WTC11 (cell line): ENCODE measurements at regions not wholly inside any gene's neighbourhood (a gene's known extent, or its start where the extent isn't known, plus 50 kb on each side); places are given as distances from the start of the nearest gene placed in this dataset.

Experiments used
- ATAC-seq: fragments of 200-7000 bp; cut with Tn5 transposase; 2 replicates; pipeline ENCODE4 v1.10.0; 2021; ENCODE audit warnings: mild to moderate bottlenecking, moderate library complexity
- CTCF ChIA-PET: fragments of 300-600 bp; sonication (Branson Sonifier 250); formaldehyde crosslinking; loops from one replicate; lab custom pipeline; 2021; ENCODE audit warnings: antibody characterized with exemption; lab: Charles Lee
- POLR2A ChIA-PET: fragments of 350-600 bp; sonication (Branson Sonifier 250); formaldehyde crosslinking; loops from one replicate; lab custom pipeline; 2021; ENCODE audit warnings: antibody characterized with exemption; lab: Charles Lee
- DNase-seq: peaks from one replicate; pipeline ENCODE4 v3.0.0; 2021; ENCODE audit warnings: low spot score
- H3K27ac Mint-ChIP-seq: 2 replicates; pipeline ENCODE4 v1.8.0; 2021; ENCODE audit warnings: mixed read lengths
- H3K27me3 Mint-ChIP-seq: 2 replicates; pipeline ENCODE4 v1.8.0; 2021; ENCODE audit warnings: low read depth, mild to moderate bottlenecking, moderate library complexity, mixed read lengths
- H3K36me3 Mint-ChIP-seq: 2 replicates; pipeline ENCODE4 v1.8.0; 2021; ENCODE audit warnings: mixed read lengths
- H3K4me1 Mint-ChIP-seq: 2 replicates; pipeline ENCODE4 v1.8.0; 2022; ENCODE audit warnings: mixed read lengths
- H3K4me3 Mint-ChIP-seq: 2 replicates; pipeline ENCODE4 v1.8.0; 2021; ENCODE audit warnings: mild to moderate bottlenecking, moderate library complexity, mixed read lengths
- H3K9me3 Mint-ChIP-seq: 2 replicates; pipeline ENCODE4 v1.8.0; 2021; ENCODE audit warnings: mixed read lengths
- CREM ChIP-seq: sonication (generic); formaldehyde crosslinking; IDR thresholded peaks from 2 replicates; pipeline ENCODE4 v1.8.1; 2022; ENCODE audit warnings: mild to moderate bottlenecking, missing genetic modification reagents, moderate library complexity
- ETV6 ChIP-seq: sonication (generic); formaldehyde crosslinking; IDR thresholded peaks from 2 replicates; pipeline ENCODE4 v1.8.1; 2022; ENCODE audit warnings: mild to moderate bottlenecking, missing genetic modification reagents
- FOXJ3 ChIP-seq: sonication (generic); formaldehyde crosslinking; IDR thresholded peaks from 2 replicates; pipeline ENCODE4 v1.9.0; 2021; ENCODE audit warnings: missing genetic modification reagents, mild to moderate bottlenecking, borderline replicate concordance
- HMGA2 ChIP-seq: fragments of 250-450 bp; sonication (Bioruptor Pico); IDR thresholded peaks from 2 replicates; pipeline ENCODE4 v1.4.0; 2021; ENCODE audit warnings: mild to moderate bottlenecking, moderate library complexity
- JUN ChIP-seq: sonication (generic); formaldehyde crosslinking; IDR thresholded peaks from 2 replicates; pipeline ENCODE4 v1.8.0; 2023; ENCODE audit warnings: mild to moderate bottlenecking, missing genetic modification reagents
- KAT7 ChIP-seq: sonication (generic); formaldehyde crosslinking; IDR thresholded peaks from 2 replicates; pipeline ENCODE4 v1.8.1; 2023; ENCODE audit warnings: missing genetic modification reagents, mild to moderate bottlenecking, borderline replicate concordance
- SMAD4 ChIP-seq: sonication (generic); formaldehyde crosslinking; IDR thresholded peaks from 2 replicates; pipeline ENCODE4 v1.8.0; 2022; ENCODE audit warnings: mild to moderate bottlenecking, missing genetic modification reagents
- SP1 ChIP-seq: sonication (generic); formaldehyde crosslinking; conservative IDR thresholded peaks from 2 replicates; pipeline ENCODE4 v1.8.1; 2022; ENCODE audit warnings: missing genetic modification reagents
- TEAD1 ChIP-seq: sonication (generic); formaldehyde crosslinking; IDR thresholded peaks from 2 replicates; pipeline ENCODE4 v1.8.0; 2022; ENCODE audit warnings: mild to moderate bottlenecking, missing genetic modification reagents
- ZNF138 ChIP-seq: sonication (generic); formaldehyde crosslinking; conservative IDR thresholded peaks from 2 replicates; pipeline ENCODE4 v1.8.1; 2022; ENCODE audit warnings: mild to moderate bottlenecking, moderate library complexity, missing genetic modification reagents
- TF ChIP-seq, protein P1 (sequence below): sonication (generic); formaldehyde crosslinking; IDR thresholded peaks from 2 replicates; pipeline ENCODE4 v1.8.1; 2023; ENCODE audit warnings: mild to moderate bottlenecking, missing genetic modification reagents, borderline replicate concordance
- TF ChIP-seq, protein P2 (sequence below): fragments of 250-450 bp; sonication (Bioruptor Pico); conservative IDR thresholded peaks from 2 replicates; pipeline ENCODE4 v1.9.0; 2021; ENCODE audit warnings: mild to moderate bottlenecking
- TF ChIP-seq, protein P3 (sequence below): fragments of 250-450 bp; sonication (Bioruptor Pico); IDR thresholded peaks from 2 replicates; pipeline ENCODE4 v1.9.0; 2021; ENCODE audit warnings: mild to moderate bottlenecking
- TF ChIP-seq, protein P4 (sequence below): sonication (generic); formaldehyde crosslinking; IDR thresholded peaks from 2 replicates; pipeline ENCODE4 v1.8.1; 2023; ENCODE audit warnings: mild to moderate bottlenecking, moderate library complexity, missing genetic modification reagents
- TF ChIP-seq, protein P5 (sequence below): sonication (generic); formaldehyde crosslinking; IDR thresholded peaks from 2 replicates; pipeline ENCODE4 v1.8.0; 2023; ENCODE audit warnings: missing genetic modification reagents, mild to moderate bottlenecking, borderline replicate concordance
- TF ChIP-seq, protein P6 (sequence below): sonication (generic); formaldehyde crosslinking; IDR thresholded peaks from 2 replicates; pipeline ENCODE4 v1.8.0; 2022; ENCODE audit warnings: mild to moderate bottlenecking, missing genetic modification reagents

DNA sequence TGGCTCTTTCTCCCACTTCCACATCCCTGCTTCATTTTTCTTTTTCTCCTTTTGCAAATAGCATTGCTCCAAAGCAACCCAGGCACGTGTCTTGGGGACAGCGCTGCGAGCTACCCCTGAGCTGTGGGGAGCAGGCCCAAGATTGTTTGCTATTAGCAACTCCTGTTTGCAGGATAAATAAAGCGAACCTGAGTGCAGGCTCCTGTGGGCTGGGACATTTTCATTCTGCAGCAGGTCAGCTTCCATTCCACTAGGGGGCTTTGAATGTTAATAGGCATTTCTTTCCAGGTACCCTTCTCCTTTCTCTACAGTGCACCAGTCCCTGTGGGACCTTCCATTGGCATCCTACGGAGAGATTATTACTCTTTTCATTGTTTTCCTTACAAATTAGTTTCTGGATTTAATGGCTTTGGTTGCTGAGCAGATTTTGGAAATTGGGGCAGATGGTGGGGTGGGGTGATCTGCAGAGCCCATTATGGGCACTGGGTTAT is 54.0 kb downstream of the OLFML3 start (continued):
- TF ChIP-seq, protein P1, sequence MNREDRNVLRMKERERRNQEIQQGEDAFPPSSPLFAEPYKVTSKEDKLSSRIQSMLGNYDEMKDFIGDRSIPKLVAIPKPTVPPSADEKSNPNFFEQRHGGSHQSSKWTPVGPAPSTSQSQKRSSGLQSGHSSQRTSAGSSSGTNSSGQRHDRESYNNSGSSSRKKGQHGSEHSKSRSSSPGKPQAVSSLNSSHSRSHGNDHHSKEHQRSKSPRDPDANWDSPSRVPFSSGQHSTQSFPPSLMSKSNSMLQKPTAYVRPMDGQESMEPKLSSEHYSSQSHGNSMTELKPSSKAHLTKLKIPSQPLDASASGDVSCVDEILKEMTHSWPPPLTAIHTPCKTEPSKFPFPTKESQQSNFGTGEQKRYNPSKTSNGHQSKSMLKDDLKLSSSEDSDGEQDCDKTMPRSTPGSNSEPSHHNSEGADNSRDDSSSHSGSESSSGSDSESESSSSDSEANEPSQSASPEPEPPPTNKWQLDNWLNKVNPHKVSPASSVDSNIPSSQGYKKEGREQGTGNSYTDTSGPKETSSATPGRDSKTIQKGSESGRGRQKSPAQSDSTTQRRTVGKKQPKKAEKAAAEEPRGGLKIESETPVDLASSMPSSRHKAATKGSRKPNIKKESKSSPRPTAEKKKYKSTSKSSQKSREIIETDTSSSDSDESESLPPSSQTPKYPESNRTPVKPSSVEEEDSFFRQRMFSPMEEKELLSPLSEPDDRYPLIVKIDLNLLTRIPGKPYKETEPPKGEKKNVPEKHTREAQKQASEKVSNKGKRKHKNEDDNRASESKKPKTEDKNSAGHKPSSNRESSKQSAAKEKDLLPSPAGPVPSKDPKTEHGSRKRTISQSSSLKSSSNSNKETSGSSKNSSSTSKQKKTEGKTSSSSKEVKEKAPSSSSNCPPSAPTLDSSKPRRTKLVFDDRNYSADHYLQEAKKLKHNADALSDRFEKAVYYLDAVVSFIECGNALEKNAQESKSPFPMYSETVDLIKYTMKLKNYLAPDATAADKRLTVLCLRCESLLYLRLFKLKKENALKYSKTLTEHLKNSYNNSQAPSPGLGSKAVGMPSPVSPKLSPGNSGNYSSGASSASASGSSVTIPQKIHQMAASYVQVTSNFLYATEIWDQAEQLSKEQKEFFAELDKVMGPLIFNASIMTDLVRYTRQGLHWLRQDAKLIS (CRISPR knock-in tag): no peak
- TF ChIP-seq ZNF138 (CRISPR knock-in tag) (0 out of 2 replicates have a peak, but pooled peaks have one; percentile 68), HMGA2 (no peak)

DNA sequence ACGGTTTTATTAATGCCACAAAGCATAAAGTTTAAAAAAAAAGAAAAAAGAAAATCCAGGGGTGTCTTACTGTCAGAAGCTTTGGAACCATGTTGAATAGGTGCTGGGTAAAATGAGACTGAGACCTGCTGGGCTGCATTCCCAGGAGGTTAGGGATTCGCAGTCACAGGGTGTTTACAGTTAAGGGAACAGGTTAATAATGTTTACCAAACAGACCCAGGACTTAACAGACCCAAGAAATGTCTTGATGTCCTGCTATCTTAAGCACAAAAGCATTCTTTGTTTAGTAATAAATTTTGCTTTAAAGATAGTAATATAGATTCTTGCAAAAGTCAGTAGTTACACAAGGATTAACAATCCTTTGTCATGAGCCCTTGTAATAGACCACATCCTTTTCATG is 54.7 kb downstream of the OLFML3 start:
- no peak overlapping the region for H3K27ac Mint-ChIP-seq
- H3K27me3 Mint-ChIP-seq: no peaks in the 10 kb centered on the region
- TF ChIP-seq, protein P2, sequence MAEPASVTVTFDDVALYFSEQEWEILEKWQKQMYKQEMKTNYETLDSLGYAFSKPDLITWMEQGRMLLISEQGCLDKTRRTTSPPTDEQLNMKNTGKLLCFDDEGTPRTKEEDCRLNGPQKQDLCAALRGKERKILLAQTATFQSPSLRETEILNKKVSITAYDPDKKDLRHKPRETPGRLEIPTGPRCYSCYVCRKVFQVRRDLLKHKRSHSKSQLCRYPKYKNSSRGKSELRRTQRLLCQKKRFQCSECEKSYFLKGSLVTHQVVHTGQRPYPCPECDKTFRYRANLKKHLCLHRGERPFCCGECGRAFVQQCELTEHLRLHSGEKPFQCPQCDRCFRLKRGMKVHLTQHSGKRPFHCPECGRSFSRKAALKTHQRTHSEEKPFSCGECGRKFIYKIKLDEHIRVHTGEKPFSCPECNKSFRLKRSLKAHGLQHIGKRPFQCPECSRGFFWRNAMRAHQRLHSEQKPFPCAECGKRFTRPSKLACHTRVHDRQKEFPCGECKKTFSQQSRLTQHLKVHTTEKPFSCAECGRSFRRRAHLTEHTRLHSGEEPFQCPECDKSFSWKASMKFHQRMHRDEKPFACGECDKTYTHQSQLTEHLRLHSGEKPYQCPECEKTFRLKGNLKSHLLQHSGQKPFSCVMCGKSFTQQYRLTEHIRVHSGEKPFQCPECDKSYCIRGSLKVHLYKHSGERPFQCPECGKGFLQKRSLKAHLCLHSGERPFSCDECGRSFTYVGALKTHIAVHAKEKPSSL (CRISPR knock-in tag): no peak
- no peak for TF ChIP-seq JUN
- TF ChIP-seq, protein P3, sequence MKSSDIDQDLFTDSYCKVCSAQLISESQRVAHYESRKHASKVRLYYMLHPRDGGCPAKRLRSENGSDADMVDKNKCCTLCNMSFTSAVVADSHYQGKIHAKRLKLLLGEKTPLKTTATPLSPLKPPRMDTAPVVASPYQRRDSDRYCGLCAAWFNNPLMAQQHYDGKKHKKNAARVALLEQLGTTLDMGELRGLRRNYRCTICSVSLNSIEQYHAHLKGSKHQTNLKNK: no peak
- TF ChIP-seq SMAD4 (CRISPR knock-in tag): no peak
- TF ChIP-seq, protein P4, sequence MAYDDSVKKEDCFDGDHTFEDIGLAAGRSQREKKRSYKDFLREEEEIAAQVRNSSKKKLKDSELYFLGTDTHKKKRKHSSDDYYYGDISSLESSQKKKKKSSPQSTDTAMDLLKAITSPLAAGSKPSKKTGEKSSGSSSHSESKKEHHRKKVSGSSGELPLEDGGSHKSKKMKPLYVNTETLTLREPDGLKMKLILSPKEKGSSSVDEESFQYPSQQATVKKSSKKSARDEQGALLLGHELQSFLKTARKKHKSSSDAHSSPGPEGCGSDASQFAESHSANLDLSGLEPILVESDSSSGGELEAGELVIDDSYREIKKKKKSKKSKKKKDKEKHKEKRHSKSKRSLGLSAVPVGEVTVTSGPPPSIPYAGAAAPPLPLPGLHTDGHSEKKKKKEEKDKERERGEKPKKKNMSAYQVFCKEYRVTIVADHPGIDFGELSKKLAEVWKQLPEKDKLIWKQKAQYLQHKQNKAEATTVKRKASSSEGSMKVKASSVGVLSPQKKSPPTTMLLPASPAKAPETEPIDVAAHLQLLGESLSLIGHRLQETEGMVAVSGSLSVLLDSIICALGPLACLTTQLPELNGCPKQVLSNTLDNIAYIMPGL: no peak
- TF ChIP-seq CREM (CRISPR knock-in tag): no peak
- no peak for DNase-seq
- H3K9me3 Mint-ChIP-seq: no peaks in the 10 kb centered on the region
- no peak overlapping the region for H3K4me3 Mint-ChIP-seq
- POLR2A ChIA-PET: interaction anchor here (1.4 kb wide), 1 partner anchor 48 kb away, joined by 4 read pairs; no protein-coding TSS in a partner anchor
- peaks cover 33% of the 10 kb centered on the region for H3K4me1 Mint-ChIP-seq
- CTCF ChIA-PET: interaction anchor here (1.4 to 6.4 kb wide), 10 partner anchors 12 to 249 kb away, joined by 3 to 39 read pairs (median 4); partner anchors contain the start of gene OLFML3
- H3K36me3 Mint-ChIP-seq: no peaks in the 10 kb centered on the region; the same call in 1 of the 2 replicates
- ATAC-seq: no peak

DNA sequence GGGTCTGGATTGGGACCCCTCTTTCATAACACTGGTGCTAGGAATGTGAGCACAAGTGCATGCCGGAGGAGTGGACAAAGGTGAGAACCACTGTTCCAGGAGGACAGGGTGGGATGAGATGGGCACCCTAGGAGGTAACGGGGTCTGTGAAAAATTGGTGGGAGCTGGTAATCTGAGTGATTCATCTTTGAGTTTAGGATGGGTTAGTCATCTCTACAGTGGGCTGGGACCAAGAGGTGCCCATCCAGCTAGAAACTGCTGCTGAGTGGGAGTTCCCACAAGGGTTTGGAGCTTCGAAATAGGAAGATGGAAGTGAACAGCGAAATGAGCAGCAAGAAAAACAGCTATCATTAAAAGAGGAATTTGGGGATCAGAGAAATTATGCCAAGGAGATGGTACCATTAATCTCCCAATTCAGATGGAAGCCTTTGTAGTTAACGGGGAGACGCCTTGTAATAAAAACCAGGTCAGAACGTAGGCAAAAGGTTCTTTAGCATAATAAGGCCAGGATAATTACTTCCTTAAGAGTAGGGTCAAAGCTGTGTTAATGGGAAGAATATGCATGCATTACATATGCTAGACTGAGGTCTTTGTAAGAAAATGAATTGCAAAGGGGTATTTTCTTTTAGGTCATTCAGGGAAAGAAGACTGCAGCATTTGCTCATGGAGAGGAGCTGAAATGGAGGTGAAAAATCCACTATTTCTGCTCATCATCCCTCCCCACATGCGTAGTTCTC is 55.5 kb downstream of the OLFML3 start:
- H3K36me3 Mint-ChIP-seq: peaks cover under 1% of the 10 kb centered on the region; the same call in 1 of the 2 replicates
- POLR2A ChIA-PET: interaction anchor here (0.6 to 1.4 kb wide), 4 partner anchors 47 to 1200 kb away, joined by 3 to 7 read pairs (median 4); partner anchors contain the start of gene OLFML3
- H3K9me3 Mint-ChIP-seq: no peaks in the 10 kb centered on the region
- TF ChIP-seq FOXJ3: no peak
- TF ChIP-seq, protein P5, sequence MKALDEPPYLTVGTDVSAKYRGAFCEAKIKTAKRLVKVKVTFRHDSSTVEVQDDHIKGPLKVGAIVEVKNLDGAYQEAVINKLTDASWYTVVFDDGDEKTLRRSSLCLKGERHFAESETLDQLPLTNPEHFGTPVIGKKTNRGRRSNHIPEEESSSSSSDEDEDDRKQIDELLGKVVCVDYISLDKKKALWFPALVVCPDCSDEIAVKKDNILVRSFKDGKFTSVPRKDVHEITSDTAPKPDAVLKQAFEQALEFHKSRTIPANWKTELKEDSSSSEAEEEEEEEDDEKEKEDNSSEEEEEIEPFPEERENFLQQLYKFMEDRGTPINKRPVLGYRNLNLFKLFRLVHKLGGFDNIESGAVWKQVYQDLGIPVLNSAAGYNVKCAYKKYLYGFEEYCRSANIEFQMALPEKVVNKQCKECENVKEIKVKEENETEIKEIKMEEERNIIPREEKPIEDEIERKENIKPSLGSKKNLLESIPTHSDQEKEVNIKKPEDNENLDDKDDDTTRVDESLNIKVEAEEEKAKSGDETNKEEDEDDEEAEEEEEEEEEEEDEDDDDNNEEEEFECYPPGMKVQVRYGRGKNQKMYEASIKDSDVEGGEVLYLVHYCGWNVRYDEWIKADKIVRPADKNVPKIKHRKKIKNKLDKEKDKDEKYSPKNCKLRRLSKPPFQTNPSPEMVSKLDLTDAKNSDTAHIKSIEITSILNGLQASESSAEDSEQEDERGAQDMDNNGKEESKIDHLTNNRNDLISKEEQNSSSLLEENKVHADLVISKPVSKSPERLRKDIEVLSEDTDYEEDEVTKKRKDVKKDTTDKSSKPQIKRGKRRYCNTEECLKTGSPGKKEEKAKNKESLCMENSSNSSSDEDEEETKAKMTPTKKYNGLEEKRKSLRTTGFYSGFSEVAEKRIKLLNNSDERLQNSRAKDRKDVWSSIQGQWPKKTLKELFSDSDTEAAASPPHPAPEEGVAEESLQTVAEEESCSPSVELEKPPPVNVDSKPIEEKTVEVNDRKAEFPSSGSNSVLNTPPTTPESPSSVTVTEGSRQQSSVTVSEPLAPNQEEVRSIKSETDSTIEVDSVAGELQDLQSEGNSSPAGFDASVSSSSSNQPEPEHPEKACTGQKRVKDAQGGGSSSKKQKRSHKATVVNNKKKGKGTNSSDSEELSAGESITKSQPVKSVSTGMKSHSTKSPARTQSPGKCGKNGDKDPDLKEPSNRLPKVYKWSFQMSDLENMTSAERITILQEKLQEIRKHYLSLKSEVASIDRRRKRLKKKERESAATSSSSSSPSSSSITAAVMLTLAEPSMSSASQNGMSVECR (CRISPR knock-in tag): 0 out of 2 replicates have a peak, but pooled peaks have one; percentile 4
- TF ChIP-seq SP1: peak; percentile 18; the same call in 1 of the 2 replicates
- TF ChIP-seq, protein P6, sequence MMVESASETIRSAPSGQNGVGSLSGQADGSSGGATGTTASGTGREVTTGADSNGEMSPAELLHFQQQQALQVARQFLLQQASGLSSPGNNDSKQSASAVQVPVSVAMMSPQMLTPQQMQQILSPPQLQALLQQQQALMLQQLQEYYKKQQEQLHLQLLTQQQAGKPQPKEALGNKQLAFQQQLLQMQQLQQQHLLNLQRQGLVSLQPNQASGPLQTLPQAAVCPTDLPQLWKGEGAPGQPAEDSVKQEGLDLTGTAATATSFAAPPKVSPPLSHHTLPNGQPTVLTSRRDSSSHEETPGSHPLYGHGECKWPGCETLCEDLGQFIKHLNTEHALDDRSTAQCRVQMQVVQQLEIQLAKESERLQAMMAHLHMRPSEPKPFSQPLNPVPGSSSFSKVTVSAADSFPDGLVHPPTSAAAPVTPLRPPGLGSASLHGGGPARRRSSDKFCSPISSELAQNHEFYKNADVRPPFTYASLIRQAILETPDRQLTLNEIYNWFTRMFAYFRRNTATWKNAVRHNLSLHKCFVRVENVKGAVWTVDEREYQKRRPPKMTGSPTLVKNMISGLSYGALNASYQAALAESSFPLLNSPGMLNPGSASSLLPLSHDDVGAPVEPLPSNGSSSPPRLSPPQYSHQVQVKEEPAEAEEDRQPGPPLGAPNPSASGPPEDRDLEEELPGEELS (CRISPR knock-in tag): peak; percentile 38; the same call in 1 of the 2 replicates
- TF ChIP-seq TEAD1 (CRISPR knock-in tag): 0 out of 2 replicates have a peak, but pooled peaks have one; percentile 34
- no peak for TF ChIP-seq ETV6 (CRISPR knock-in tag)
- TF ChIP-seq KAT7: no peak

More for the DNA sequence above, 55.5 kb downstream of the OLFML3 start:
- Mint-ChIP-seq H3K27ac (no peak overlapping the region), H3K4me3 (no peak overlapping the region), H3K4me1 (peaks cover 39% of the 10 kb centered on the region), H3K27me3 (no peaks in the 10 kb centered on the region)
- ATAC-seq (no peak), DNase-seq (no peak)
- CTCF ChIA-PET: interaction anchor here (0.8 to 6.4 kb wide), 16 partner anchors 11 to 312 kb away, joined by 3 to 39 read pairs (median 5); partner anchors contain the start of gene OLFML3
